WI38 (cell line): ENCODE measurements at regions not wholly inside any gene's neighbourhood (a gene's known extent, or its start where the extent isn't known, plus 50 kb on each side); places are given as distances from the start of the nearest gene placed in this dataset.

Experiments
- H3K4me3 ChIP-seq: 2 replicates; pipeline ENCODE4 v1.5.1; 2011; ENCODE audit warnings: low read depth, mild to moderate bottlenecking, control low read depth, low read length
- TF ChIP-seq, protein P1 (sequence below): IDR thresholded peaks from 2 replicates; pipeline ENCODE4 v1.5.1; 2012; ENCODE audit warnings: low read depth, mild to moderate bottlenecking, control low read depth, low read length

DNA sequence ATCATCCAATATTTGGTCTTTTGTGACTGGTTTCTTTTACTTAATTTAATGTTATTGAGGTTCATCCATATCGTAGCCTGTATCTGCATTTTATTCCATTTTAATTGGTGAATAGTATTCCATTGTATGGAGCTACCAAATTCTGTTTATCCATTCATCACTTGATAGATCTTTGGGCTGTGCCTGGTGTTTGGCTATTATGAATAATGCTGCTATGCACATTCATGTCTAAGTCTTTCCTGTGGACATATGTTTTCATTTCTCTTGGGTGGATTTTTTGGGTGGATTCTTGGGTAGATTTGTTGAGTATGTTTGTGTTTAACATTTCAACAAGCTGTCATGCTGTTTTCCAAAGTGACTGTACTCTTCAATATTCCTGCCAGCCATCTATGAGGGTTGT lies 52.5 kb upstream of the NEDD4L start:
- TF ChIP-seq, protein P1, sequence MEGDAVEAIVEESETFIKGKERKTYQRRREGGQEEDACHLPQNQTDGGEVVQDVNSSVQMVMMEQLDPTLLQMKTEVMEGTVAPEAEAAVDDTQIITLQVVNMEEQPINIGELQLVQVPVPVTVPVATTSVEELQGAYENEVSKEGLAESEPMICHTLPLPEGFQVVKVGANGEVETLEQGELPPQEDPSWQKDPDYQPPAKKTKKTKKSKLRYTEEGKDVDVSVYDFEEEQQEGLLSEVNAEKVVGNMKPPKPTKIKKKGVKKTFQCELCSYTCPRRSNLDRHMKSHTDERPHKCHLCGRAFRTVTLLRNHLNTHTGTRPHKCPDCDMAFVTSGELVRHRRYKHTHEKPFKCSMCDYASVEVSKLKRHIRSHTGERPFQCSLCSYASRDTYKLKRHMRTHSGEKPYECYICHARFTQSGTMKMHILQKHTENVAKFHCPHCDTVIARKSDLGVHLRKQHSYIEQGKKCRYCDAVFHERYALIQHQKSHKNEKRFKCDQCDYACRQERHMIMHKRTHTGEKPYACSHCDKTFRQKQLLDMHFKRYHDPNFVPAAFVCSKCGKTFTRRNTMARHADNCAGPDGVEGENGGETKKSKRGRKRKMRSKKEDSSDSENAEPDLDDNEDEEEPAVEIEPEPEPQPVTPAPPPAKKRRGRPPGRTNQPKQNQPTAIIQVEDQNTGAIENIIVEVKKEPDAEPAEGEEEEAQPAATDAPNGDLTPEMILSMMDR = no peak
- no peak overlapping the region for H3K4me3 ChIP-seq

DNA sequence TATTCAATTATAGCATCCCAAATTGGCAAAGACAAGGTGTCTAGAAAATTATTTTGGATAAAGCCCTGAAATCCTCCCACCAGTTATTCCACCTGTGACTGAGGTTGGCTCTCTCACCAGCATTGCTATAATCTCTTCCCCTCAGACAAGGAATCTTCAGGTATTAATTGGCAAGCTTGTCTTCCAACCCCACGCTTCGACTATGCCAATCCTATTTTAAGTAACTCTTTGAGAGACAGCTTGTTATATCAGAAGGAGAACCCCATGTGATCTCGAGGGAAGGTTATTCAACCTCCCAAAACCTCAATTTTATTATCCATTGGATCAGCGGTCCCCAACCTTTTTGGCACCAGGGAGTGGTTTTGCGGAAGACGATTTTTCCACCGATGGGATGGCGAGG lies 54.5 kb upstream of the NEDD4L start:
- H3K4me3 ChIP-seq = no peak overlapping the region
- TF ChIP-seq, protein P1 = no peak

DNA sequence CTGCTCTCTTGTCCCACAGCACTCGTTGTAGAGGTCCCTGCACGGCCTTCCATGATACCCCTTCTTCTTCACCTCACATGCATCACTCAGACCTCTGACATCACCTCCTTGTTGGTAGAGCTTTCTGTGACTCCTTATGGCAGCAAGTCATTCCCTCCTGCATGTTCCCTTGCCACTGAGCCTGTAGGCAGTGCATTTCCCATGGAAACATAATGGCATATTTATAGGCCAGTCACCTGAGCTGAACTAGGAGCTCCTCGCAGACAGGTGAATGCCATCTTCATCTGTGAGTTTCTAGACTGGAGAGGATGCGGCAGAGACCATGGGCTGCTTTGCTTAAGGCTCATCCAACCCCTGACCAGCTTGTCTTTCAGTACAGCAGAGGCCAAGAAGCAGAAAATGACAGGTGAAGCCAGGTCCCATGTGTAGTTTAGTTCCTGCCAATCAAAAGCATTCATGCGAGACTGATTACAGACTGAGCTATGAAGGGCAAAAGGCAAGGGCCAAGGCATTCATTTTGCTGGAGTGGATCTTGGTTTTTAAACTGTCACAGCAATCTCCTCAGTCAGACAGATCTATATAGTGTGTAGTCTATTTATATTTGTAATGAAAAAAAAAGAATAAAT lies 59.4 kb upstream of the NEDD4L start:
- TF ChIP-seq, protein P1 = no peak
- no peak overlapping the region for H3K4me3 ChIP-seq

DNA sequence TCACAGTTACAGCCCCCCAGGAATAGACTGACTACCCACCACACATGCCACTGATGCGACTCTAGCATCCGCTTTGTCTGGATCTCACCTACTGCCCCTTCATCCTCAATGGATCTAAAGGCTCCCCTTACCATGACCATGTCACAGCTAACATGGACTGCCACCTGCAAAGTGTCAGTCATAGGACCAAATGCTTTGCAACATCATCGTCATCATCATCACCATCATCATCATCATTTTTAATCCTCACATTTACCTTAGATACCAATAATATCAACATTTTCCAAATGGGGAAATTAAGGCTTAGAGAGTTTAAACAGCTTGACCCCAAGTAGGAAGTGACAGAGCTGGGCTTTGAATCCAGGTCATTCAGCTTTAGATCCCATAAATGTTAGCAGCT lies 60.1 kb upstream of the NEDD4L start:
- H3K4me3 ChIP-seq = no peak overlapping the region
- TF ChIP-seq, protein P1 = no peak

- no peak overlapping the region for H3K4me3 ChIP-seq
- TF ChIP-seq, protein P1 = no peak
Observed at GRCh38 chr18:57983472-57983871, 60.6 kb upstream of the NEDD4L start.

GRCh38 chr18:57982372-57983021 lies 61.5 kb upstream of the NEDD4L start:
- TF ChIP-seq, protein P1 = no peak
- H3K4me3 ChIP-seq = no peak overlapping the region

GRCh38 chr18:57981308-57982028 lies 62.6 kb upstream of the NEDD4L start:
- TF ChIP-seq, protein P1 = no peak
- H3K4me3 ChIP-seq = no peak overlapping the region
